GM12873 (cell line): ENCODE measurements at regions not wholly inside any gene's neighbourhood (a gene's known extent, or its start where the extent isn't known, plus 50 kb on each side); places are given as distances from the start of the nearest gene placed in this dataset.

ENCODE experiments used
- CTCF ChIP-seq: IDR thresholded peaks from 2 replicates; pipeline ENCODE4 v1.5.1; 2012; ENCODE audit warnings: low read depth, mild to moderate bottlenecking, moderate library complexity, low read length, control low read depth; ENCODE audit not compliant: insufficient read depth; ENCODE audit errors: missing control alignments

GRCh38 chr12:97306147-97306546 lies 156.5 kb upstream of the RMST start:
- no peak for TF ChIP-seq CTCF

GRCh38 chr12:97308576-97309198 lies 153.9 kb upstream of the RMST start:
- TF ChIP-seq CTCF = peak; percentile 65

- no peak for TF ChIP-seq CTCF
Measured at GRCh38 chr12:97309921-97310320, 152.7 kb upstream of the RMST start.

- TF ChIP-seq CTCF = no peak
Measured at GRCh38 chr12:97312570-97313135, 150.0 kb upstream of the RMST start.

GRCh38 chr12:97313471-97314190 lies 149.0 kb upstream of the RMST start:
- no peak for TF ChIP-seq CTCF

GRCh38 chr12:97316321-97316720 lies 146.3 kb upstream of the RMST start:
- TF ChIP-seq CTCF = no peak

GRCh38 chr12:97321621-97322020 lies 141.0 kb upstream of the RMST start:
- TF ChIP-seq CTCF = no peak
